ENCODE measurements at regions not wholly inside any gene's neighbourhood (a gene's known extent, or its start where the extent isn't known, plus 50 kb on each side); places are given as distances from the start of the nearest gene placed in this dataset.
"Not testable (repeated sequence)": the region's sequence is repeated elsewhere in the genome, so short reads cannot be mapped to it uniquely, and the experiment has no call there.

DNA sequence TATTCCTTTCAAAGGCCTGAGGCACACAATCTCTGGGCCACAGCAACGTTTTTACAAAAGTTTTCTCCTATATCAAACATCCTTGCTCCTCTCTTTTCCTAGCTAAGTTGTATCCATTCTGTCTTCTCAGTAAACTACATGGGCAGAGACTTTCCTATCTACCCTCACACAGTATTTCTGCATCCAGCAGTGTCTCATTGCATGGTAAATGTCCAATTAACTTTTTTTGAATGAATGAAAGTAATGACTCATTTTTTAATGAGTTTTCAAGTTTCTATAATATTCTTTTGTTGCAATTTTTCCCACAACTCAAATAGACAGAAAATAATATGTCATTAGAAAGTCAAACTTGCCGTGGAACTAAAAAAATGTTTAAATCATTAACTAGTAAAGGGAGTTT is 688.6 kb downstream of the JRKL start:
- no peak overlapping the region for H3K9ac ChIP-seq (ENCODE audit: low read length)
- no peaks in the 10 kb centered on the region for H3K79me2 ChIP-seq (ENCODE audit: insufficient read depth, low read length)
- H3F3A ChIP-seq (ENCODE audit: insufficient read depth): no peaks in the 10 kb centered on the region
- H3K4me3 ChIP-seq (ENCODE audit: insufficient read depth, low read length, poor library complexity, severe bottlenecking): no peak overlapping the region
- H3K9me3 ChIP-seq (ENCODE audit: insufficient read depth, low read length): no peaks in the 10 kb centered on the region
- H3K27me3 ChIP-seq (ENCODE audit: low read length): no peaks in the 10 kb centered on the region
- no peak overlapping the region for H2AFZ ChIP-seq (ENCODE audit: low read depth, low read length, severe bottlenecking)
- H3K4me2 ChIP-seq (ENCODE audit: low read depth, low read length, poor library complexity, severe bottlenecking): no peak overlapping the region
- H3K36me3 ChIP-seq (ENCODE audit: low read length): no peaks in the 10 kb centered on the region
- no peak overlapping the region for H3K27ac ChIP-seq (ENCODE audit: low read depth, low read length)
- H4K20me1 ChIP-seq (ENCODE audit: low read depth, low read length): no peaks in the 10 kb centered on the region
- no peaks in the 10 kb centered on the region for H3K9me2 ChIP-seq (replicated peaks; ENCODE audit: insufficient read depth, low read length)
- TF ChIP-seq, protein P1, sequence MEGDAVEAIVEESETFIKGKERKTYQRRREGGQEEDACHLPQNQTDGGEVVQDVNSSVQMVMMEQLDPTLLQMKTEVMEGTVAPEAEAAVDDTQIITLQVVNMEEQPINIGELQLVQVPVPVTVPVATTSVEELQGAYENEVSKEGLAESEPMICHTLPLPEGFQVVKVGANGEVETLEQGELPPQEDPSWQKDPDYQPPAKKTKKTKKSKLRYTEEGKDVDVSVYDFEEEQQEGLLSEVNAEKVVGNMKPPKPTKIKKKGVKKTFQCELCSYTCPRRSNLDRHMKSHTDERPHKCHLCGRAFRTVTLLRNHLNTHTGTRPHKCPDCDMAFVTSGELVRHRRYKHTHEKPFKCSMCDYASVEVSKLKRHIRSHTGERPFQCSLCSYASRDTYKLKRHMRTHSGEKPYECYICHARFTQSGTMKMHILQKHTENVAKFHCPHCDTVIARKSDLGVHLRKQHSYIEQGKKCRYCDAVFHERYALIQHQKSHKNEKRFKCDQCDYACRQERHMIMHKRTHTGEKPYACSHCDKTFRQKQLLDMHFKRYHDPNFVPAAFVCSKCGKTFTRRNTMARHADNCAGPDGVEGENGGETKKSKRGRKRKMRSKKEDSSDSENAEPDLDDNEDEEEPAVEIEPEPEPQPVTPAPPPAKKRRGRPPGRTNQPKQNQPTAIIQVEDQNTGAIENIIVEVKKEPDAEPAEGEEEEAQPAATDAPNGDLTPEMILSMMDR (IDR thresholded peaks at IDR 0.05; ENCODE audit: insufficient read depth, low read length, poor library complexity, severe bottlenecking): no peak

DNA sequence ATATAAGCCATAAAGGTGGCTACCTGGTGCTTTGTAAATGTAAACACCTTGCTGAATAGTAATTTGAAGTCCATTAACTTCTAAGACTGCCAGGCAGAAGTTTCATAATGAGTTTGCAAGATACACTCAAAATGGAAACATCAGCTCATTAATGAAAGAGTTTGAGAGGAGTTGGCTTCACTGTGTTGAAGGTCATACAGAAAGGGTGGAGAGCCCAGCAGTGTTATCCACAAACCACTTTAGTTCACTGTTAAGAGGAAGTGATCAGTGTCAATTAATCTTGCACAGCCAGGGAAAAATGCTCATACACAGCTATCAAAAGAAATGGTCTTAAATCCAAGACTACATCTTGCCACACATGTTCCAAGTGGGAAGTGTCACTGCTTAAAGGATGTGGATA is 689.4 kb downstream of the JRKL start:
- Histone ChIP-seq H3K27me3 (ENCODE audit: low read length) (no peaks in the 10 kb centered on the region), H3K27ac (ENCODE audit: low read depth, low read length) (no peak overlapping the region), H3K79me2 (ENCODE audit: insufficient read depth, low read length) (no peaks in the 10 kb centered on the region), H3K9me2 (replicated peaks; ENCODE audit: insufficient read depth, low read length) (no peaks in the 10 kb centered on the region), H3F3A (ENCODE audit: insufficient read depth) (no peaks in the 10 kb centered on the region), H3K9ac (ENCODE audit: low read length) (no peak overlapping the region), H4K20me1 (ENCODE audit: low read depth, low read length) (no peaks in the 10 kb centered on the region), H3K4me3 (ENCODE audit: insufficient read depth, low read length, poor library complexity, severe bottlenecking) (no peak overlapping the region), H3K36me3 (ENCODE audit: low read length) (no peaks in the 10 kb centered on the region), H2AFZ (ENCODE audit: low read depth, low read length, severe bottlenecking) (no peak overlapping the region), H3K9me3 (ENCODE audit: insufficient read depth, low read length) (no peaks in the 10 kb centered on the region), H3K4me2 (ENCODE audit: low read depth, low read length, poor library complexity, severe bottlenecking) (no peak overlapping the region)
- TF ChIP-seq EZH2phosphoT487 (conservative IDR thresholded peaks at IDR 0.05; ENCODE audit: low read length): no peak
- TF ChIP-seq, protein P1 (IDR thresholded peaks at IDR 0.05; ENCODE audit: insufficient read depth, low read length, poor library complexity, severe bottlenecking): no peak

DNA sequence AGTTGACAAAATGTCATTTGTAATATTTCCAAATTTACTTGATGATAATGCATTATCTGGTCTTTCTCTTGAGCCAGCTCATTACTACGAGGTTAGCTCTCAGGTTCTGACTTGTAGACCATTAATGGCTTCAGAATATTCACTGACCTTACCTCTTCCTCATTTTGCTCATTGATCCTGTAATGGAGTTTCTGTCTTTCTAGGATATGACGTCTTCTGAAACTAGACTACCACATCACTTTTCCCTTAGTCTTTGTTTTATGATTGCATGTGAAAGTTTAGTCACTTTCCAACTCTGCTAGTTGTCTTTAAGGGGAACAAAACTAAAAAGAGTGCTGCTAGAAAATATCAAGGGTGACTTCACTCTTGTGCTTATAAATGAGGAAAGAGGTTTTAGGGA is 697.6 kb downstream of the JRKL start:
- Histone ChIP-seq H3K27me3 (ENCODE audit: low read length) (no peaks in the 10 kb centered on the region), H4K20me1 (ENCODE audit: low read depth, low read length) (no peaks in the 10 kb centered on the region), H3K36me3 (ENCODE audit: low read length) (no peaks in the 10 kb centered on the region), H3K9me3 (ENCODE audit: insufficient read depth, low read length) (no peaks in the 10 kb centered on the region), H3K4me3 (ENCODE audit: insufficient read depth, low read length, poor library complexity, severe bottlenecking) (no peak overlapping the region), H3K9me2 (replicated peaks; ENCODE audit: insufficient read depth, low read length) (no peaks in the 10 kb centered on the region), H3F3A (ENCODE audit: insufficient read depth) (no peaks in the 10 kb centered on the region), H3K4me2 (ENCODE audit: low read depth, low read length, poor library complexity, severe bottlenecking) (no peak overlapping the region), H3K9ac (ENCODE audit: low read length) (no peak overlapping the region), H2AFZ (ENCODE audit: low read depth, low read length, severe bottlenecking) (no peak overlapping the region), H3K79me2 (ENCODE audit: insufficient read depth, low read length) (no peaks in the 10 kb centered on the region), H3K27ac (ENCODE audit: low read depth, low read length) (no peak overlapping the region)
- TF ChIP-seq, protein P1 (IDR thresholded peaks at IDR 0.05; ENCODE audit: insufficient read depth, low read length, poor library complexity, severe bottlenecking): no peak

DNA sequence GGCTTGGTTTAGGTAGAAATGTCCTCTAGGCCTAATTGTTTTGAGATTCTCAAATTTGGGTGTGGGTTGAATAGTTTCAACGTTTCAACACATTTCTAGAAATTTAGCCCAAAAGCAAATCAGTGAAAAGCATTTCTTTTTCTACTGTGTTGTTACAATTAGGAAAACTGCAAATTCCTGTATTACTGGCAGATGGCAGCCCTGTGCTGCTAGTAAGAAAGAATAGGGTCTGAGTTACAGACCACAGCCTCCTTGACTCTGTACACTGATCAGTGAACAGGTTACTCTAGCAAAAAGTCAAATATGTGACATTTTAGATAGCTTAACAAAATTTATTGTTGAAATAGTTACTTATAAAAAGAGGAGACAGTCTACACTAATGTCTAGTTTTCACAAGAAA is 703.0 kb downstream of the JRKL start:
- no peaks in the 10 kb centered on the region for H4K20me1 ChIP-seq (ENCODE audit: low read depth, low read length)
- TF ChIP-seq EZH2phosphoT487 (conservative IDR thresholded peaks at IDR 0.05; ENCODE audit: low read length): no peak
- TF ChIP-seq, protein P1 (IDR thresholded peaks at IDR 0.05; ENCODE audit: insufficient read depth, low read length, poor library complexity, severe bottlenecking): no peak
- H3K79me2 ChIP-seq (ENCODE audit: insufficient read depth, low read length): no peaks in the 10 kb centered on the region
- H3K27ac ChIP-seq (ENCODE audit: low read depth, low read length): no peak overlapping the region
- H3K4me3 ChIP-seq (ENCODE audit: insufficient read depth, low read length, poor library complexity, severe bottlenecking): no peak overlapping the region
- H3K4me2 ChIP-seq (ENCODE audit: low read depth, low read length, poor library complexity, severe bottlenecking): no peak overlapping the region
- H3K36me3 ChIP-seq (ENCODE audit: low read length): no peaks in the 10 kb centered on the region
- no peaks in the 10 kb centered on the region for H3K9me3 ChIP-seq (ENCODE audit: insufficient read depth, low read length)
- H3K9me2 ChIP-seq (replicated peaks; ENCODE audit: insufficient read depth, low read length): no peaks in the 10 kb centered on the region
- H3K9ac ChIP-seq (ENCODE audit: low read length): no peak overlapping the region
- H2AFZ ChIP-seq (ENCODE audit: low read depth, low read length, severe bottlenecking): no peak overlapping the region
- H3F3A ChIP-seq (ENCODE audit: insufficient read depth): no peaks in the 10 kb centered on the region
- no peaks in the 10 kb centered on the region for H3K27me3 ChIP-seq (ENCODE audit: low read length)

DNA sequence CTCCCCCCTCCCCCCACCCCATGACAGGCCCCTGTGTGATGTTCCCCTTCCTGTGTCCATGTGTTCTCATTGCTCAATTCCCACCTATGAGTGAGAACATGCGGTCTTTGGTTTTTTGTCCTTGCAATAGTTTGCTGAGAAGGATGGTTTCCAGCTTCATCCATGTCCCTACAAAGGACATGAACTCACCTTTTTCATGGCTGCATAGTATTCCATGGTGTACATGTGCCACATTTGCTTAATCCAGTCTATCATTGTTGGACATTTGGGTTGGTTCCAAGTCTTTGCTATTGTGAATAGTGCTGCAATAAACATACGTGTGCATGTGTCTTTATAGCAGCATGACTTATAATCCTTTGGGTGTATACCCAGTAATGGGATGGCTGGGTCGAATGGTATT is 712.4 kb downstream of the JRKL start:
- not testable (repeated sequence) for H3K9ac ChIP-seq (ENCODE audit: low read length); H4K20me1 ChIP-seq (ENCODE audit: low read depth, low read length); H3K9me2 ChIP-seq (replicated peaks; ENCODE audit: insufficient read depth, low read length); H3K27me3 ChIP-seq (ENCODE audit: low read length); H3K36me3 ChIP-seq (ENCODE audit: low read length); H2AFZ ChIP-seq (ENCODE audit: low read depth, low read length, severe bottlenecking); H3K79me2 ChIP-seq (ENCODE audit: insufficient read depth, low read length); H3K27ac ChIP-seq (ENCODE audit: low read depth, low read length); H3K4me2 ChIP-seq (ENCODE audit: low read depth, low read length, poor library complexity, severe bottlenecking); H3K4me3 ChIP-seq (ENCODE audit: insufficient read depth, low read length, poor library complexity, severe bottlenecking); H3K9me3 ChIP-seq (ENCODE audit: insufficient read depth, low read length); H3F3A ChIP-seq (ENCODE audit: insufficient read depth)
